Parathyroid adenoma (tissue), 2 donors: ENCODE measurements at regions not wholly inside any gene's neighbourhood (a gene's known extent, or its start where the extent isn't known, plus 50 kb on each side); places are given as distances from the start of the nearest gene placed in this dataset.

Experiments
- H2AFZ ChIP-seq: fragments of 300-600 bp; sonication (generic); one replicate; pipeline ENCODE4 v1.7.0; 2017; ENCODE audit warnings: antibody characterized with exemption, mild to moderate bottlenecking
- H3K27ac ChIP-seq: fragments of 300-600 bp; sonication (generic); one replicate; pipeline ENCODE4 v1.7.0; 2017
- H3K27me3 ChIP-seq: fragments of 300-600 bp; sonication (generic); one replicate; pipeline ENCODE4 v1.7.0; 2017; ENCODE audit warnings: low read length; ENCODE audit not compliant: control insufficient read depth, insufficient read depth
- H3K36me3 ChIP-seq: fragments of 300-600 bp; sonication (generic); one replicate; pipeline ENCODE4 v1.7.0; 2017; ENCODE audit warnings: low read length; ENCODE audit not compliant: control insufficient read depth, insufficient read depth
- H3K4me1 ChIP-seq: fragments of 300-600 bp; sonication (generic); one replicate; pipeline ENCODE4 v1.7.0; 2017; ENCODE audit warnings: control low read depth
- H3K4me2 ChIP-seq: fragments of 300-600 bp; sonication (generic); one replicate; pipeline ENCODE4 v1.7.0; 2017; ENCODE audit warnings: low read length
- H3K4me3 ChIP-seq: fragments of 300-600 bp; sonication (generic); one replicate; pipeline ENCODE4 v1.7.0; 2017; ENCODE audit warnings: low read depth, low read length
- H3K79me2 ChIP-seq: fragments of 300-600 bp; sonication (generic); one replicate; pipeline ENCODE4 v1.7.0; 2017; ENCODE audit warnings: control low read depth
- H3K9ac ChIP-seq: fragments of 300-600 bp; sonication (generic); one replicate; pipeline ENCODE4 v1.7.0; 2017; ENCODE audit warnings: mild to moderate bottlenecking
- H3K9me3 ChIP-seq: fragments of 300-600 bp; sonication (generic); one replicate; pipeline ENCODE4 v1.7.0; 2017; ENCODE audit warnings: low read length; ENCODE audit not compliant: control insufficient read depth
- TF ChIP-seq, protein P1 (sequence below): fragments of 300-600 bp; sonication (generic); IDR thresholded peaks from one replicate; pipeline ENCODE4 v1.7.0; 2017; ENCODE audit warnings: antibody characterized with exemption, mild to moderate bottlenecking
- donor health status: primary hyperparathyroidism.

GRCh38 chrX:134736356-134736755 is 60.6 kb downstream of the PABIR2 start:
- Histone ChIP-seq H3K27me3 (no peaks in the 10 kb centered on the region), H3K4me2 (no peak overlapping the region), H2AFZ (no peak overlapping the region), H3K36me3 (no peaks in the 10 kb centered on the region), H3K9me3 (no peaks in the 10 kb centered on the region), H3K79me2 (no peaks in the 10 kb centered on the region), H3K27ac (no peak overlapping the region), H3K9ac (no peak overlapping the region), H3K4me1 (peaks cover 3% of the 10 kb centered on the region), H3K4me3 (no peak overlapping the region)
- TF ChIP-seq, protein P1, sequence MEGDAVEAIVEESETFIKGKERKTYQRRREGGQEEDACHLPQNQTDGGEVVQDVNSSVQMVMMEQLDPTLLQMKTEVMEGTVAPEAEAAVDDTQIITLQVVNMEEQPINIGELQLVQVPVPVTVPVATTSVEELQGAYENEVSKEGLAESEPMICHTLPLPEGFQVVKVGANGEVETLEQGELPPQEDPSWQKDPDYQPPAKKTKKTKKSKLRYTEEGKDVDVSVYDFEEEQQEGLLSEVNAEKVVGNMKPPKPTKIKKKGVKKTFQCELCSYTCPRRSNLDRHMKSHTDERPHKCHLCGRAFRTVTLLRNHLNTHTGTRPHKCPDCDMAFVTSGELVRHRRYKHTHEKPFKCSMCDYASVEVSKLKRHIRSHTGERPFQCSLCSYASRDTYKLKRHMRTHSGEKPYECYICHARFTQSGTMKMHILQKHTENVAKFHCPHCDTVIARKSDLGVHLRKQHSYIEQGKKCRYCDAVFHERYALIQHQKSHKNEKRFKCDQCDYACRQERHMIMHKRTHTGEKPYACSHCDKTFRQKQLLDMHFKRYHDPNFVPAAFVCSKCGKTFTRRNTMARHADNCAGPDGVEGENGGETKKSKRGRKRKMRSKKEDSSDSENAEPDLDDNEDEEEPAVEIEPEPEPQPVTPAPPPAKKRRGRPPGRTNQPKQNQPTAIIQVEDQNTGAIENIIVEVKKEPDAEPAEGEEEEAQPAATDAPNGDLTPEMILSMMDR, result no peak

DNA sequence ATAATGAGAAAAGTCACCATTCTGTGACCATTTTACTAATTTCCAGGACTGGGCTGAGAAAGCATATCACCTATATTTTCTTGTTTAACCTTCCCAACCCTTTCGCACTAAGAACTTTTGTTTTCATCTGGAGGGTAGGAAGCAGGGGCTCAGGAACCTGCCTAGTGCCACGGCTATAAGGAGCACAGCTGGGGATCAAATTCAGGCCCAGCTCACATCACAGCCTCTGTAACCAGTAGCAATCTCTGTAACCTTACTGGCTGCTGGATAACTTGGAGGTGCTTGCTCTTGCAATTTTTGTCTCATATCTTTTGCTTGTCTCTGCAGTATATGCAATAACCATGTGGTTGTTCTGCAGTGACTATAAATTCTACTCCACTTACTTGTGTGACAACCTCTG is 62.0 kb downstream of the PABIR2 start:
- Histone ChIP-seq H3K4me3 (no peak overlapping the region), H3K36me3 (no peaks in the 10 kb centered on the region), H3K9ac (no peak overlapping the region), H3K9me3 (no peaks in the 10 kb centered on the region), H3K27me3 (no peaks in the 10 kb centered on the region), H3K4me1 (peaks cover 3% of the 10 kb centered on the region), H3K4me2 (no peak overlapping the region), H2AFZ (no peak overlapping the region), H3K27ac (no peak overlapping the region), H3K79me2 (no peaks in the 10 kb centered on the region)
- TF ChIP-seq, protein P1, result no peak

- Histone ChIP-seq H3K27me3 (no peaks in the 10 kb centered on the region), H3K4me2 (no peak overlapping the region)
- TF ChIP-seq, protein P1, result no peak
These were observed 62.5 kb downstream of the PABIR2 start for GRCh38 chrX:134734466-134734952.

DNA sequence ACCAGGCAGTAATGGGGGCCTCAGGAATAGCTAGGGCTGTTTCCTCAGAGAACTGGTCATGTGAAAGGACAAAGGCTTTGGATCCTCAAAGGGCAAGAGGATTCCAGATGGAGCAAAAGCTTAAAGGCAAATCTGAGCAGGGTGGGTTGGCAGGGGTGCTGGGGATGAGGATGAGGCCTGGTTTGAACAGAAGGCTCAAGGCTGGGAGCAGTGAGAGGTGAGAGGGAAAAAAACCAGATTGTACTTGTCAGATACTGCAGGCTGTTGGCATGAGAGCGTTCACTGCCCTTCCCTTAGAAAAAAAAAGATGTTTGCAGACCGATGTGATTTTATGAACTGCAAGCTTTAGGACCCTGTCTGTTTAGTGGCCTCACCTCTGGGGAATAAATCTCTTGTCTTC is 63.4 kb downstream of the PABIR2 start:
- no peaks in the 10 kb centered on the region for H3K9me3 ChIP-seq
- TF ChIP-seq, protein P1, result no peak
- H2AFZ ChIP-seq, result peak overlapping the region; percentile 68
- H3K36me3 ChIP-seq, result no peaks in the 10 kb centered on the region
- no peak overlapping the region for H3K9ac ChIP-seq
- H3K27me3 ChIP-seq, result no peaks in the 10 kb centered on the region
- H3K27ac ChIP-seq, result no peak overlapping the region
- H3K4me2 ChIP-seq, result no peak overlapping the region
- H3K4me1 ChIP-seq, result peaks cover 3% of the 10 kb centered on the region
- no peak overlapping the region for H3K4me3 ChIP-seq
- no peaks in the 10 kb centered on the region for H3K79me2 ChIP-seq

More at GRCh38 chrX:134734466-134734952, 62.5 kb downstream of the PABIR2 start:
- no peak overlapping the region for H3K4me3 ChIP-seq
- H3K9me3 ChIP-seq, result no peaks in the 10 kb centered on the region
- H3K4me1 ChIP-seq, result peaks cover 3% of the 10 kb centered on the region
- H2AFZ ChIP-seq, result peak overlapping the region; percentile 68
- H3K79me2 ChIP-seq, result no peaks in the 10 kb centered on the region
- no peaks in the 10 kb centered on the region for H3K36me3 ChIP-seq
- H3K27ac ChIP-seq, result no peak overlapping the region
- H3K9ac ChIP-seq, result no peak overlapping the region

DNA sequence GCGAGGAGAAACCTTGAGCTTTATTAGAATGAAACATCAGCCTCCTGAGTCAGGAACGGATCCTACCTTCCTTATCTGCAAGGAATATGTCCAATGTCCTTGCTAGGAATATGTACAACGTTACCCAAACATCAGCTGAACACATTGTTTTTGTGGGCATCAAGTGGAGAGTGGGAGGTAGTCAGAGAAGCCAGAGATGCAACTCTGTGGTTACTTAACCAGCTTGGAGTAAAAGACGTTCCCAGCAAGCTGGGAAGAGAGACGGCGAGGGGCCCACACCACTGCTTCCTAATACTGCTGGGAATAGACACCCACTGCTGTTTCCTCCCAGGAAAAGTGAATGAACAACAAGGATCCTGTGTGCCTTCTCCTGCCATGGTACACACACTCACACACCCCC is 64.3 kb downstream of the PABIR2 start:
- H2AFZ ChIP-seq, result no peak overlapping the region
- TF ChIP-seq, protein P1, result no peak
- H3K27me3 ChIP-seq, result no peaks in the 10 kb centered on the region

More for the DNA sequence above, 64.3 kb downstream of the PABIR2 start:
- Histone ChIP-seq H3K36me3 (no peaks in the 10 kb centered on the region), H3K4me1 (peaks cover 3% of the 10 kb centered on the region), H3K4me2 (no peak overlapping the region), H3K79me2 (no peaks in the 10 kb centered on the region), H3K4me3 (no peak overlapping the region), H3K9ac (no peak overlapping the region), H3K9me3 (no peaks in the 10 kb centered on the region), H3K27ac (no peak overlapping the region)
